ENCODE measurements at regions not wholly inside any gene's neighbourhood (a gene's known extent, or its start where the extent isn't known, plus 50 kb on each side); places are given as distances from the start of the nearest gene placed in this dataset.

DNA sequence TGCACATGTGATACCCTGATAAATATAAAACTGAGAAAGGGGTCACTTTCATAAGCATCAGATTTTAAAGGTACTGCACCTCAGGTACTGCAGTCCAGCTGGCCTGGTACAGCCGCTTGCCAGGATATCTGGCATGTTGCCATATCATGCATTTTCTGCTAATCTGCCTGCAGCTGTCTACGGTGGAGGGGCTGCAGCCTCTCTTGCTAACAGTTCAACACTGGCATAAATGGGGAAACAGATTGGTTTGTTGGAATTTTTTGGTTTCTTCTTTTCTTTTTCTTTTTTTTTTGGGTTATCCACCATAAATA, 71.5 kb downstream of the MIS18A start:
- no peak for ATAC-seq
- TF ChIP-seq TCF7L2 (IDR thresholded peaks at IDR 0.05; ENCODE audit: low read depth, low read length): no peak
- no peak for TF ChIP-seq SIN3A (IDR thresholded peaks at IDR 0.05; ENCODE audit: borderline replicate concordance, insufficient read depth, low read depth, low read length)
- TF ChIP-seq, protein P1, sequence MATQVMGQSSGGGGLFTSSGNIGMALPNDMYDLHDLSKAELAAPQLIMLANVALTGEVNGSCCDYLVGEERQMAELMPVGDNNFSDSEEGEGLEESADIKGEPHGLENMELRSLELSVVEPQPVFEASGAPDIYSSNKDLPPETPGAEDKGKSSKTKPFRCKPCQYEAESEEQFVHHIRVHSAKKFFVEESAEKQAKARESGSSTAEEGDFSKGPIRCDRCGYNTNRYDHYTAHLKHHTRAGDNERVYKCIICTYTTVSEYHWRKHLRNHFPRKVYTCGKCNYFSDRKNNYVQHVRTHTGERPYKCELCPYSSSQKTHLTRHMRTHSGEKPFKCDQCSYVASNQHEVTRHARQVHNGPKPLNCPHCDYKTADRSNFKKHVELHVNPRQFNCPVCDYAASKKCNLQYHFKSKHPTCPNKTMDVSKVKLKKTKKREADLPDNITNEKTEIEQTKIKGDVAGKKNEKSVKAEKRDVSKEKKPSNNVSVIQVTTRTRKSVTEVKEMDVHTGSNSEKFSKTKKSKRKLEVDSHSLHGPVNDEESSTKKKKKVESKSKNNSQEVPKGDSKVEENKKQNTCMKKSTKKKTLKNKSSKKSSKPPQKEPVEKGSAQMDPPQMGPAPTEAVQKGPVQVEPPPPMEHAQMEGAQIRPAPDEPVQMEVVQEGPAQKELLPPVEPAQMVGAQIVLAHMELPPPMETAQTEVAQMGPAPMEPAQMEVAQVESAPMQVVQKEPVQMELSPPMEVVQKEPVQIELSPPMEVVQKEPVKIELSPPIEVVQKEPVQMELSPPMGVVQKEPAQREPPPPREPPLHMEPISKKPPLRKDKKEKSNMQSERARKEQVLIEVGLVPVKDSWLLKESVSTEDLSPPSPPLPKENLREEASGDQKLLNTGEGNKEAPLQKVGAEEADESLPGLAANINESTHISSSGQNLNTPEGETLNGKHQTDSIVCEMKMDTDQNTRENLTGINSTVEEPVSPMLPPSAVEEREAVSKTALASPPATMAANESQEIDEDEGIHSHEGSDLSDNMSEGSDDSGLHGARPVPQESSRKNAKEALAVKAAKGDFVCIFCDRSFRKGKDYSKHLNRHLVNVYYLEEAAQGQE (IDR thresholded peaks at IDR 0.05; ENCODE audit: insufficient read depth in 1 of 2, low read depth in 2 of 2, low read length in 1 of 2): no peak
- TF ChIP-seq, protein P2, sequence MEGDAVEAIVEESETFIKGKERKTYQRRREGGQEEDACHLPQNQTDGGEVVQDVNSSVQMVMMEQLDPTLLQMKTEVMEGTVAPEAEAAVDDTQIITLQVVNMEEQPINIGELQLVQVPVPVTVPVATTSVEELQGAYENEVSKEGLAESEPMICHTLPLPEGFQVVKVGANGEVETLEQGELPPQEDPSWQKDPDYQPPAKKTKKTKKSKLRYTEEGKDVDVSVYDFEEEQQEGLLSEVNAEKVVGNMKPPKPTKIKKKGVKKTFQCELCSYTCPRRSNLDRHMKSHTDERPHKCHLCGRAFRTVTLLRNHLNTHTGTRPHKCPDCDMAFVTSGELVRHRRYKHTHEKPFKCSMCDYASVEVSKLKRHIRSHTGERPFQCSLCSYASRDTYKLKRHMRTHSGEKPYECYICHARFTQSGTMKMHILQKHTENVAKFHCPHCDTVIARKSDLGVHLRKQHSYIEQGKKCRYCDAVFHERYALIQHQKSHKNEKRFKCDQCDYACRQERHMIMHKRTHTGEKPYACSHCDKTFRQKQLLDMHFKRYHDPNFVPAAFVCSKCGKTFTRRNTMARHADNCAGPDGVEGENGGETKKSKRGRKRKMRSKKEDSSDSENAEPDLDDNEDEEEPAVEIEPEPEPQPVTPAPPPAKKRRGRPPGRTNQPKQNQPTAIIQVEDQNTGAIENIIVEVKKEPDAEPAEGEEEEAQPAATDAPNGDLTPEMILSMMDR (IDR thresholded peaks at IDR 0.05): no peak
- TF ChIP-seq POLR2AphosphoS5 (IDR thresholded peaks at IDR 0.05; ENCODE audit: low read depth, low read length): no peak
- in situ Hi-C loops (cut with HindIII; ENCODE audit: low pct_unique_long_range_greater_than_20kb, low sequenced_read_pairs) (no loop called here), intact Hi-C loops (cut with micrococcal nuclease; ENCODE audit: unreplicated experiment) (no loop called here)
- no peak overlapping the region for H3K27ac ChIP-seq (ENCODE audit: low read length)
- DNase-seq (ENCODE audit: low read depth, low spot score): no peak
- H3K9me3 ChIP-seq (ENCODE audit: control insufficient read depth, insufficient read depth, low read depth, low read length): no peaks in the 10 kb centered on the region
- no peaks in the 10 kb centered on the region for H3K4me1 ChIP-seq (ENCODE audit: control insufficient read depth, insufficient read depth, low read length)
- H3K36me3 ChIP-seq (ENCODE audit: control insufficient read depth, insufficient read depth, low read length): no peaks in the 10 kb centered on the region
- no TSS peak for BruUV-seq (replicated peaks)
- no peaks in the 10 kb centered on the region; the same call in 1 of the 2 replicates for H3K27me3 ChIP-seq (ENCODE audit: control insufficient read depth, insufficient read depth, low read length)
- POLR2A ChIA-PET: no interaction called here
- CTCF ChIA-PET: no interaction called here
- no peak overlapping the region for H3K4me3 ChIP-seq (ENCODE audit: low read depth in 2 of 2, low read length in 2 of 2)

DNA sequence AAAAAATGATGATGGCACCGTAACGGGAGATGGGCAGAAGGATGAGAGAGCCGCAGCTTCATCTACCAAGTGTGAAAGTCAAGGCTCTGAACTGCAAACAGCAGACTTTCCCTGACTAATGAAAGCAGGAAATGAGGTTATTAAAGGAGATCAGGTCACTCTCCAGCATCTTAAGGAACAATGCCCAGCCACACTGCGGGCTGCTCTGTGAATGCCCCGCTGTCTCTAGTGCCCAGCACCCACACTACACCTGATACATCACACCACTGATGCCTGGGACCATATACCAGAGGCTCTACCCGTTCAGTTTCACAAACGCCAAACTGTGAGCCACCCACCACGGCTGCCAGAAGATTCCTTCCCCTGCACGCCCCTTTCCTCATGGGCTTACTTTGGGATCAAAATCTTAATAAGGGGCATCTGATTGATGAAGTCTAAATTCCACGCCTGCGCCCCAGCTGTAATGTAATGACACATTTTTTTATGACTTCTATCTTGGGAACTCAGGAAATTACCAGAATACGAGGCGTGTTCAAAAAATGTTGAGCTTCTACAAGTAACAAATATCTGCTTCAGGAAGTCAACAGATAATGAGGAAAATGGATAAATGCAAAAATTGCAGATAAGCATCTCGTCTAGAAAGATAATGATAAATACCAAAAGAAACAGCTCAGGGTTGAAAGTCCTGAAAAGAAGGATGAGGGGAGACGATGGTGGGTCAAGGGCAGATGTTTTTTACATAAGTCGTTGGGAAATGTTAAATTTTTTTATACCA, 72.0 kb downstream of the MIS18A start:
- no peak for ATAC-seq
- H3K4me1 ChIP-seq (ENCODE audit: control insufficient read depth, insufficient read depth, low read length): no peaks in the 10 kb centered on the region
- POLR2A ChIA-PET: no interaction called here
- no peak overlapping the region for H3K27ac ChIP-seq (ENCODE audit: low read length)
- no TSS peak for BruUV-seq (replicated peaks)
- H3K9me3 ChIP-seq (ENCODE audit: control insufficient read depth, insufficient read depth, low read depth, low read length): no peaks in the 10 kb centered on the region
- in situ Hi-C loops (cut with HindIII; ENCODE audit: low pct_unique_long_range_greater_than_20kb, low sequenced_read_pairs): no loop called here
- H3K4me3 ChIP-seq (ENCODE audit: low read depth in 2 of 2, low read length in 2 of 2): no peak overlapping the region
- TF ChIP-seq, protein P2 (IDR thresholded peaks at IDR 0.05): no peak
- TF ChIP-seq, protein P1 (IDR thresholded peaks at IDR 0.05; ENCODE audit: insufficient read depth in 1 of 2, low read depth in 2 of 2, low read length in 1 of 2): no peak
- TF ChIP-seq TCF7L2 (IDR thresholded peaks at IDR 0.05; ENCODE audit: low read depth, low read length) (no peak), POLR2AphosphoS5 (IDR thresholded peaks at IDR 0.05; ENCODE audit: low read depth, low read length) (no peak), SIN3A (IDR thresholded peaks at IDR 0.05; ENCODE audit: borderline replicate concordance, insufficient read depth, low read depth, low read length) (no peak)
- CTCF ChIA-PET: no interaction called here
- DNase-seq (ENCODE audit: low read depth, low spot score): no peak
- no peaks in the 10 kb centered on the region for H3K36me3 ChIP-seq (ENCODE audit: control insufficient read depth, insufficient read depth, low read length)
- intact Hi-C loops (cut with micrococcal nuclease; ENCODE audit: unreplicated experiment): no loop called here
- H3K27me3 ChIP-seq (ENCODE audit: control insufficient read depth, insufficient read depth, low read length): no peaks in the 10 kb centered on the region; the same call in 1 of the 2 replicates

Data from Panc1 (cell line).